ENCODE measurements at regions not wholly inside any gene's neighbourhood (a gene's known extent, or its start where the extent isn't known, plus 50 kb on each side); places are given as distances from the start of the nearest gene placed in this dataset.

- POLR2A ChIA-PET, result no interaction called here
- Histone ChIP-seq H3K36me3 (ENCODE audit: insufficient read depth, low read length) (no peaks in the 10 kb centered on the region), H3K27ac (ENCODE audit: low read depth in 1 of 2, low read length in 2 of 2) (no peak overlapping the region), H3K9me3 (ENCODE audit: control insufficient read depth in 1 of 2, insufficient read depth in 1 of 2, low read length in 2 of 2) (no peaks in the 10 kb centered on the region), H3K27me3 (ENCODE audit: control insufficient read depth in 1 of 2, insufficient read depth in 2 of 2, low read length in 2 of 2) (no peaks in the 10 kb centered on the region), H3K4me3 (ENCODE audit: low read length) (no peak overlapping the region), H3K4me1 (ENCODE audit: insufficient read depth, low read length) (no peaks in the 10 kb centered on the region)
- intact Hi-C loops (cut with DNase I, micrococcal nuclease), result no loop called here
- ATAC-seq (ENCODE audit: poor library complexity) (no peak), DNase-seq (no peak)
- Mint-ChIP-seq H3K36me3 (ENCODE audit: low read depth) (no peaks in the 10 kb centered on the region), H3K4me3 (no peak overlapping the region), H3K4me1 (ENCODE audit: low read depth) (no peaks in the 10 kb centered on the region), H3K27ac (no peak overlapping the region), H3K27me3 (no peaks in the 10 kb centered on the region), H3K9me3 (peaks cover 4% of the 10 kb centered on the region)
- no peak for TF ChIP-seq CTCF (IDR thresholded peaks at IDR 0.05)
- CTCF ChIA-PET, result no interaction called here
Observed at GRCh38 chr7:125664625-125665024, 735.0 kb upstream of the POT1 start.

- Histone ChIP-seq H3K27ac (ENCODE audit: low read depth in 1 of 2, low read length in 2 of 2) (no peak overlapping the region), H3K9me3 (ENCODE audit: control insufficient read depth in 1 of 2, insufficient read depth in 1 of 2, low read length in 2 of 2) (no peaks in the 10 kb centered on the region), H3K4me3 (ENCODE audit: low read length) (no peak overlapping the region), H3K36me3 (ENCODE audit: insufficient read depth, low read length) (no peaks in the 10 kb centered on the region), H3K4me1 (ENCODE audit: insufficient read depth, low read length) (no peaks in the 10 kb centered on the region), H3K27me3 (ENCODE audit: control insufficient read depth in 1 of 2, insufficient read depth in 2 of 2, low read length in 2 of 2) (no peaks in the 10 kb centered on the region)
- CTCF ChIA-PET, result no interaction called here
- DNase-seq (no peak), ATAC-seq (ENCODE audit: poor library complexity) (no peak)
- Mint-ChIP-seq H3K4me1 (ENCODE audit: low read depth) (no peaks in the 10 kb centered on the region), H3K9me3 (peaks cover 4% of the 10 kb centered on the region), H3K27ac (no peak overlapping the region), H3K27me3 (no peaks in the 10 kb centered on the region), H3K4me3 (no peak overlapping the region), H3K36me3 (ENCODE audit: low read depth) (no peaks in the 10 kb centered on the region)
- POLR2A ChIA-PET, result no interaction called here
- intact Hi-C loops (cut with DNase I, micrococcal nuclease), result no loop called here
- no peak for TF ChIP-seq CTCF (IDR thresholded peaks at IDR 0.05)
Observed at GRCh38 chr7:125663961-125664360, 734.3 kb upstream of the POT1 start.

- ATAC-seq (ENCODE audit: poor library complexity) (no peak), DNase-seq (no peak)
- Mint-ChIP-seq H3K9me3 (peaks cover 8% of the 10 kb centered on the region), H3K4me1 (ENCODE audit: low read depth) (no peaks in the 10 kb centered on the region), H3K4me3 (no peak overlapping the region), H3K27ac (no peak overlapping the region), H3K27me3 (no peaks in the 10 kb centered on the region), H3K36me3 (ENCODE audit: low read depth) (no peaks in the 10 kb centered on the region)
- no peak for TF ChIP-seq CTCF (IDR thresholded peaks at IDR 0.05)
- no peaks in the 10 kb centered on the region for H3K36me3 ChIP-seq (ENCODE audit: insufficient read depth, low read length)
- no peak overlapping the region for H3K4me3 ChIP-seq (ENCODE audit: low read length)
- no peak overlapping the region for H3K27ac ChIP-seq (ENCODE audit: low read depth in 1 of 2, low read length in 2 of 2)
- H3K4me1 ChIP-seq (ENCODE audit: insufficient read depth, low read length), result no peaks in the 10 kb centered on the region
- H3K9me3 ChIP-seq (ENCODE audit: control insufficient read depth in 1 of 2, insufficient read depth in 1 of 2, low read length in 2 of 2), result peaks cover 0 to 6% of the 10 kb centered on the region in 2 experiments
- intact Hi-C loops (cut with DNase I, micrococcal nuclease), result no loop called here
- POLR2A ChIA-PET, result no interaction called here
- CTCF ChIA-PET, result no interaction called here
- no peaks in the 10 kb centered on the region for H3K27me3 ChIP-seq (ENCODE audit: control insufficient read depth in 1 of 2, insufficient read depth in 2 of 2, low read length in 2 of 2)
Observed at GRCh38 chr7:125661677-125662076, 732.1 kb upstream of the POT1 start.

Measured in CD4-positive, alpha-beta T cell (primary cell).